Trophoblast cell (in vitro differentiated cells and primary cell): ENCODE measurements at regions not wholly inside any gene's neighbourhood (a gene's known extent, or its start where the extent isn't known, plus 50 kb on each side); places are given as distances from the start of the nearest gene placed in this dataset.

Experiments used
- DNase-seq, 2 donors: peaks; one replicate each; pipeline ENCODE4 v3.0.0-alpha.2; 2016
- H2AFZ ChIP-seq: 2 replicates; pipeline ENCODE4 v1.6.1; 2013; ENCODE audit warnings: low read length, moderate library complexity, mild to moderate bottlenecking; ENCODE audit not compliant: insufficient read depth, poor library complexity
- H2AK5ac ChIP-seq: 2 replicates; pipeline ENCODE4 v1.6.1; 2013; ENCODE audit warnings: mild to moderate bottlenecking, low read length
- H2BK120ac ChIP-seq: 2 replicates; pipeline ENCODE4 v1.6.1; 2013; ENCODE audit warnings: low read length, mild to moderate bottlenecking, moderate library complexity; ENCODE audit not compliant: insufficient read depth, poor library complexity
- H2BK12ac ChIP-seq: 2 replicates; pipeline ENCODE4 v1.6.1; 2013; ENCODE audit warnings: mild to moderate bottlenecking, low read length, moderate library complexity
- H2BK5ac ChIP-seq: 2 replicates; pipeline ENCODE4 v1.6.1; 2013; ENCODE audit warnings: low read length, low read depth, moderate library complexity, mild to moderate bottlenecking; ENCODE audit not compliant: poor library complexity
- H3K14ac ChIP-seq: 2 replicates; pipeline ENCODE4 v1.6.1; 2013; ENCODE audit warnings: mild to moderate bottlenecking, low read length
- H3K18ac ChIP-seq: 2 replicates; pipeline ENCODE4 v1.6.1; 2013; ENCODE audit warnings: mild to moderate bottlenecking, low read length
- H3K23ac ChIP-seq: 2 replicates; pipeline ENCODE4 v1.6.1; 2013; ENCODE audit warnings: low read length
- H3K27ac ChIP-seq: 2 replicates; pipeline ENCODE4 v1.5.1; 2013; ENCODE audit warnings: low read depth, mild to moderate bottlenecking, inconsistent platforms, low read length, moderate library complexity
- H3K27me3 ChIP-seq: 2 replicates; pipeline ENCODE4 v1.6.1; 2013; ENCODE audit warnings: inconsistent platforms, mild to moderate bottlenecking, low read length, moderate library complexity; ENCODE audit not compliant: insufficient read depth
- H3K36me3 ChIP-seq, 2 experiments: 1 replicate in 1 of 2; 2 replicates in 1 of 2; pipeline ENCODE4 v1.6.1; 2013; ENCODE audit warnings: low read length in 2 of 2, mild to moderate bottlenecking in 2 of 2, moderate library complexity in 1 of 2; ENCODE audit not compliant: insufficient read depth in 2 of 2, control insufficient read depth in 1 of 2
- H3K4ac ChIP-seq: 2 replicates; pipeline ENCODE4 v1.6.1; 2013; ENCODE audit warnings: low read depth, mild to moderate bottlenecking, low read length, moderate library complexity
- H3K4me1 ChIP-seq, 2 experiments: 1 replicate in 1 of 2; 2 replicates in 1 of 2; pipeline ENCODE4 v1.6.1; 2013; ENCODE audit warnings: low read length in 2 of 2, mild to moderate bottlenecking in 2 of 2, moderate library complexity in 1 of 2; ENCODE audit not compliant: insufficient read depth in 2 of 2, control insufficient read depth in 1 of 2
- H3K4me2 ChIP-seq: 2 replicates; pipeline ENCODE4 v1.6.1; 2013; ENCODE audit warnings: inconsistent platforms, mild to moderate bottlenecking, low read length, moderate library complexity
- H3K4me3 ChIP-seq: 2 replicates; pipeline ENCODE4 v1.5.1; 2013; ENCODE audit warnings: mild to moderate bottlenecking, low read depth, low read length, inconsistent platforms
- H3K79me1 ChIP-seq: one replicate; pipeline ENCODE4 v1.6.1; 2013; ENCODE audit warnings: low read length
- H3K79me2 ChIP-seq: 2 replicates; pipeline ENCODE4 v1.6.1; 2013; ENCODE audit warnings: low read length, mild to moderate bottlenecking; ENCODE audit not compliant: control insufficient read depth, insufficient read depth, poor library complexity
- H3K9ac ChIP-seq: 2 replicates; pipeline ENCODE4 v1.6.1; 2013; ENCODE audit warnings: mild to moderate bottlenecking, low read length
- H3K9me3 ChIP-seq: 2 replicates; pipeline ENCODE4 v1.6.1; 2013; ENCODE audit warnings: low read depth, mild to moderate bottlenecking, control low read depth, inconsistent platforms, low read length; ENCODE audit not compliant: insufficient read depth
- H4K12ac ChIP-seq: 2 replicates; pipeline ENCODE4 v1.6.1; 2013; ENCODE audit warnings: low read depth, mild to moderate bottlenecking, low read length, moderate library complexity
- H4K8ac ChIP-seq: 2 replicates; pipeline ENCODE4 v1.6.1; 2013; ENCODE audit warnings: low read depth, mild to moderate bottlenecking, low read length, moderate library complexity
- H4K91ac ChIP-seq: one replicate; pipeline ENCODE4 v1.6.1; 2013; ENCODE audit warnings: low read depth, mild to moderate bottlenecking, low read length, moderate library complexity
- WGBS: extraction: QIAGEN DNeasy Blood & Tissue Kit; methylation state at CpG from one replicate; pipeline ENCODE4 v1.1.7; 2013; ENCODE audit warnings: missing lambda C conversion rate; ENCODE audit not compliant: insufficient read length, insufficient coverage; ENCODE audit errors: extremely low coverage; 5-methylcytosine and 5-hydroxymethylcytosine counted together

- no peak overlapping the region for H3K18ac ChIP-seq
- no peak overlapping the region for H3K4me2 ChIP-seq
- peaks cover 3% of the 10 kb centered on the region for H3K9me3 ChIP-seq
- no peaks in the 10 kb centered on the region for H3K36me3 ChIP-seq
- H3K4me3 ChIP-seq = no peak overlapping the region
- H4K8ac ChIP-seq = no peak overlapping the region
- no CpG with 5 or more reads among the region's 7 CpGs for WGBS
- H3K14ac ChIP-seq = no peak overlapping the region
- H3K79me2 ChIP-seq = no peaks in the 10 kb centered on the region
- H2BK5ac ChIP-seq = no peak overlapping the region
- no peak overlapping the region for H4K12ac ChIP-seq
- no peak overlapping the region for H4K91ac ChIP-seq
- H3K4me1 ChIP-seq = peaks cover 3% of the 10 kb centered on the region in 2 experiments
- no peak overlapping the region for H2BK120ac ChIP-seq
- H3K4ac ChIP-seq = no peak overlapping the region
- H3K9ac ChIP-seq = no peak overlapping the region
- H2BK12ac ChIP-seq = no peak overlapping the region
- no peaks in the 10 kb centered on the region for H3K27me3 ChIP-seq
- H2AFZ ChIP-seq = no peak overlapping the region
- no peak overlapping the region for H3K23ac ChIP-seq
- no peak for DNase-seq
- no peaks in the 10 kb centered on the region for H3K79me1 ChIP-seq
- H3K27ac ChIP-seq = no peak overlapping the region
- H2AK5ac ChIP-seq = no peak overlapping the region
Observed at GRCh38 chr5:4129523-4129922, 533.9 kb downstream of the IRX1 start.

- no peak overlapping the region for H3K23ac ChIP-seq
- DNase-seq = no peak
- no peak overlapping the region for H3K18ac ChIP-seq
- no peak overlapping the region for H2AK5ac ChIP-seq
- peaks cover 3% of the 10 kb centered on the region in 2 experiments for H3K4me1 ChIP-seq
- H3K4me2 ChIP-seq = no peak overlapping the region
- H2BK12ac ChIP-seq = no peak overlapping the region
- no CpG with 5 or more reads among the region's 3 CpGs for WGBS
- no peaks in the 10 kb centered on the region for H3K79me2 ChIP-seq
- H2AFZ ChIP-seq = no peak overlapping the region
- H3K36me3 ChIP-seq = no peaks in the 10 kb centered on the region
- H3K4ac ChIP-seq = no peak overlapping the region
- no peaks in the 10 kb centered on the region for H3K27me3 ChIP-seq
- no peak overlapping the region for H4K91ac ChIP-seq
- H3K4me3 ChIP-seq = no peak overlapping the region
- H2BK120ac ChIP-seq = no peak overlapping the region
- H4K8ac ChIP-seq = no peak overlapping the region
- H3K9ac ChIP-seq = no peak overlapping the region
- no peak overlapping the region for H2BK5ac ChIP-seq
- H3K79me1 ChIP-seq = no peaks in the 10 kb centered on the region
- H3K27ac ChIP-seq = no peak overlapping the region
- H3K14ac ChIP-seq = no peak overlapping the region
- H3K9me3 ChIP-seq = peaks cover 3% of the 10 kb centered on the region
- H4K12ac ChIP-seq = no peak overlapping the region
Observed at GRCh38 chr5:4130819-4131218, 535.2 kb downstream of the IRX1 start.

- Histone ChIP-seq H4K12ac (no peak overlapping the region), H4K91ac (no peak overlapping the region), H3K79me1 (no peaks in the 10 kb centered on the region), H2BK5ac (no peak overlapping the region), H3K14ac (no peak overlapping the region), H3K4ac (no peak overlapping the region), H2BK120ac (no peak overlapping the region), H3K4me3 (no peak overlapping the region), H3K23ac (no peak overlapping the region), H3K9ac (no peak overlapping the region), H3K18ac (no peak overlapping the region), H2AFZ (no peak overlapping the region), H3K9me3 (no peaks in the 10 kb centered on the region), H2AK5ac (no peak overlapping the region), H4K8ac (no peak overlapping the region), H2BK12ac (no peak overlapping the region), H3K4me1 (no peaks in the 10 kb centered on the region), H3K4me2 (no peak overlapping the region), H3K79me2 (no peaks in the 10 kb centered on the region), H3K27ac (no peak overlapping the region), H3K27me3 (no peaks in the 10 kb centered on the region), H3K36me3 (no peaks in the 10 kb centered on the region)
- DNase-seq = no peak
- WGBS = no CpG with 5 or more reads among the region's 7 CpGs
Observed at GRCh38 chr5:4137781-4138180, 542.1 kb downstream of the IRX1 start.

GRCh38 chr5:4142842-4143241 lies 547.2 kb downstream of the IRX1 start:
- Histone ChIP-seq H3K79me1 (no peaks in the 10 kb centered on the region), H3K27me3 (no peaks in the 10 kb centered on the region), H3K9me3 (peaks cover 7% of the 10 kb centered on the region), H3K4me2 (no peak overlapping the region), H3K36me3 (no peaks in the 10 kb centered on the region), H2AK5ac (no peak overlapping the region), H3K9ac (no peak overlapping the region), H2BK12ac (no peak overlapping the region), H3K79me2 (no peaks in the 10 kb centered on the region), H4K12ac (no peak overlapping the region), H3K27ac (no peak overlapping the region), H3K4me1 (no peaks in the 10 kb centered on the region), H4K91ac (no peak overlapping the region), H2AFZ (no peak overlapping the region), H3K4me3 (no peak overlapping the region), H3K23ac (no peak overlapping the region), H3K4ac (no peak overlapping the region), H2BK120ac (no peak overlapping the region), H2BK5ac (no peak overlapping the region), H3K18ac (no peak overlapping the region), H3K14ac (no peak overlapping the region), H4K8ac (no peak overlapping the region)
- DNase-seq = no peak
- WGBS = no CpG with 5 or more reads among the region's 6 CpGs
